ENCODE measurements at regions not wholly inside any gene's neighbourhood (a gene's known extent, or its start where the extent isn't known, plus 50 kb on each side); places are given as distances from the start of the nearest gene placed in this dataset.

GRCh38 chr1:5659606-5660005 is 332.6 kb downstream of the NPHP4 start:
- no peak for DNase-seq (ENCODE audit: low spot score)

GRCh38 chr1:5658340-5659316 is 333.6 kb downstream of the NPHP4 start:
- no peak for DNase-seq (ENCODE audit: low spot score)

GRCh38 chr1:5651964-5652821 is 340.0 kb downstream of the NPHP4 start:
- DNase-seq (ENCODE audit: low spot score), result no peak

GRCh38 chr1:5651473-5651872 is 340.8 kb downstream of the NPHP4 start:
- no peak for DNase-seq (ENCODE audit: low spot score)

- no peak for DNase-seq (ENCODE audit: low spot score)
These were observed 341.2 kb downstream of the NPHP4 start for GRCh38 chr1:5651027-5651410.

GRCh38 chr1:5650283-5651026 is 341.8 kb downstream of the NPHP4 start:
- no peak for DNase-seq (ENCODE audit: low spot score)

- DNase-seq (ENCODE audit: low spot score), result no peak
These were observed 342.4 kb downstream of the NPHP4 start for GRCh38 chr1:5649795-5650194.

GRCh38 chr1:5649166-5649551 is 343.1 kb downstream of the NPHP4 start:
- no peak for DNase-seq (ENCODE audit: low spot score)

- DNase-seq (ENCODE audit: low spot score), result no peak
These were observed 343.6 kb downstream of the NPHP4 start for GRCh38 chr1:5648410-5649165.

GRCh38 chr1:5647234-5647633 is 345.0 kb downstream of the NPHP4 start:
- DNase-seq (ENCODE audit: low spot score), result no peak

- DNase-seq (ENCODE audit: low spot score), result no peak
These were observed 345.6 kb downstream of the NPHP4 start for GRCh38 chr1:5646486-5647149.

GRCh38 chr1:5645929-5646328 is 346.3 kb downstream of the NPHP4 start:
- no peak for DNase-seq (ENCODE audit: low spot score)

GRCh38 chr1:5645135-5645399 is 347.2 kb downstream of the NPHP4 start:
- DNase-seq (ENCODE audit: low spot score), result no peak

GRCh38 chr1:5644281-5645134 is 347.7 kb downstream of the NPHP4 start:
- no peak for DNase-seq (ENCODE audit: low spot score)

- DNase-seq (ENCODE audit: low spot score), result no peak
These were observed 348.7 kb downstream of the NPHP4 start for GRCh38 chr1:5643360-5644107.

GRCh38 chr1:5640845-5641244 is 351.4 kb downstream of the NPHP4 start:
- DNase-seq (ENCODE audit: low spot score), result no peak

- DNase-seq (ENCODE audit: low spot score), result no peak
These were observed 353.0 kb downstream of the NPHP4 start for GRCh38 chr1:5639106-5639722.

- no peak for DNase-seq (ENCODE audit: low spot score)
These were observed 353.6 kb downstream of the NPHP4 start for GRCh38 chr1:5638582-5638981.

GRCh38 chr1:5637171-5637570 is 355.1 kb downstream of the NPHP4 start:
- DNase-seq (ENCODE audit: low spot score), result no peak
